Testis (tissue), 2 donors: ENCODE measurements at regions not wholly inside any gene's neighbourhood (a gene's known extent, or its start where the extent isn't known, plus 50 kb on each side); places are given as distances from the start of the nearest gene placed in this dataset.

Source experiments
- DNase-seq: peaks from one replicate; pipeline ENCODE4 v3.0.0-alpha.2; 2019
- H3K27ac ChIP-seq, 2 donors: fragments of 200-600 bp; sonication (generic); one replicate each; pipeline ENCODE4 v1.5.1; 2019
- H3K27me3 ChIP-seq: fragments of 200-600 bp; sonication (generic); one replicate; pipeline ENCODE4 v1.5.1; 2019
- H3K36me3 ChIP-seq: fragments of 200-600 bp; sonication (generic); one replicate; pipeline ENCODE4 v1.5.1; 2017; ENCODE audit warnings: low read depth; ENCODE audit errors: missing control alignments
- H3K4me1 ChIP-seq: fragments of 200-600 bp; sonication (generic); one replicate; pipeline ENCODE4 v1.5.1; 2019
- H3K4me3 ChIP-seq, 2 donors: fragments of 200-600 bp; sonication (generic); one replicate each; pipeline ENCODE4 v1.5.1; 2017 to 2019
- H3K9me3 ChIP-seq: fragments of 200-600 bp; sonication (generic); one replicate; pipeline ENCODE4 v1.5.1; 2017
- POLR2A ChIP-seq: fragments of 450-650 bp; IDR thresholded peaks from one replicate; pipeline ENCODE4 v1.6.1; 2017; ENCODE audit warnings: antibody characterized with exemption, mild to moderate bottlenecking, moderate library complexity
- WGBS, 2 donors: methylation state at CpG; one replicate each; pipeline ENCODE4 v1.1.5; 2018; 5-methylcytosine and 5-hydroxymethylcytosine counted together
- intact Hi-C: fragments of 100-400 bp; cut with DNase I; formaldehyde crosslinking; loops from one replicate; pipeline ENCODE4 v1.15.1; 2023; ENCODE audit warnings: low total_unique reads
- TF ChIP-seq, protein P1 (sequence below), 3 experiments: fragments of 450-650 bp in 2 of 3; fragments of 200-600 bp in 1 of 3; sonication (generic) in 1 of 3; IDR thresholded peaks; one replicate each; pipeline ENCODE4 v1.5.1; 2016 to 2019; ENCODE audit warnings: antibody characterized with exemption in 3 of 3, mild to moderate bottlenecking in 2 of 3, moderate library complexity in 1 of 3

DNA sequence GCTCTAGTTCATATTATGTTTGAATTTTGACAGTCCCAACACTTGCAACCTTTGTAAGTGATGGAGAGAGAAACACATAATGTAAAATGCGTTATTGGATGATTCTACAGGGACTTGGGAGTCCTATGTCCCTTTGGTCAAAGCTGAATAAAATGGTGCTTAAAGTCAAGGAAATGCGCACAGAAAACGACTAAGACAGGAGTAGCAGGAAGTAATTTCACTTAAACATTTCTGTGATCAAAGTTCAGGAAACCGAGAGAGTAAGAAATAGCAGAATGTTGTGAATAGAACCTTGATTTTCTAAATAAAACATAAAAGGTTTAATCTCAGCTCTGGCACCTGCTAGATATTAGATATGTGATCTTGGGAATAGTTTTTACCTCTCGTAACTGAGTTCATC is 2339.2 kb downstream of the MAT2B start:
- intact Hi-C loops, result no loop called here

DNA sequence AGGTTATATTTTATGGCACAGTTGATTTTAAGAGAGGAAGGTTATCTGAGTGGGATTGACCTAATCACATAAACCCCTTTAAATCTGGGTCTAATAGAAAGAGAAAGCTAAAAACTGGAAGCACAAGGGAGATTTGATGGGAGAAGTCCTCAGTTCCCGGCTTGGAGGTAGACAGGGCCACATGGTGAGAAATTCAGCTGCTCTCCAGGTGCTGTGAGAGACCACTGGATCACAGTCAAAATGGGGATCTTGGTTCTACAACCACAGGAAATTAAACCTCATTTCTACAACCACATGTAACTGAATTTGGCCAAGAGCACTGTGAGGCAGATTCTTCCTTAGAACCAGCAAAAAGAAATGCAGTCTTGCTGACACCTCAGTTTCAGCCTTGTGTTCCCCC is 2352.7 kb downstream of the MAT2B start:
- H3K27me3 ChIP-seq, result no peaks in the 10 kb centered on the region
- WGBS, 2 donors, result 89 to 100% methylated on average over 1 of the region's 1 CpG

More for the DNA sequence above, 2339.2 kb downstream of the MAT2B start:
- Histone ChIP-seq H3K27me3 (no peaks in the 10 kb centered on the region), H3K4me3 (no peak overlapping the region), H3K4me1 (no peaks in the 10 kb centered on the region), H3K36me3 (no peaks in the 10 kb centered on the region), H3K9me3 (no peaks in the 10 kb centered on the region), H3K27ac (no peak overlapping the region)
- 85 to 86% methylated on average over 5 of the region's 5 CpGs for WGBS, 2 donors
- no peak for DNase-seq
- TF ChIP-seq, protein P1, sequence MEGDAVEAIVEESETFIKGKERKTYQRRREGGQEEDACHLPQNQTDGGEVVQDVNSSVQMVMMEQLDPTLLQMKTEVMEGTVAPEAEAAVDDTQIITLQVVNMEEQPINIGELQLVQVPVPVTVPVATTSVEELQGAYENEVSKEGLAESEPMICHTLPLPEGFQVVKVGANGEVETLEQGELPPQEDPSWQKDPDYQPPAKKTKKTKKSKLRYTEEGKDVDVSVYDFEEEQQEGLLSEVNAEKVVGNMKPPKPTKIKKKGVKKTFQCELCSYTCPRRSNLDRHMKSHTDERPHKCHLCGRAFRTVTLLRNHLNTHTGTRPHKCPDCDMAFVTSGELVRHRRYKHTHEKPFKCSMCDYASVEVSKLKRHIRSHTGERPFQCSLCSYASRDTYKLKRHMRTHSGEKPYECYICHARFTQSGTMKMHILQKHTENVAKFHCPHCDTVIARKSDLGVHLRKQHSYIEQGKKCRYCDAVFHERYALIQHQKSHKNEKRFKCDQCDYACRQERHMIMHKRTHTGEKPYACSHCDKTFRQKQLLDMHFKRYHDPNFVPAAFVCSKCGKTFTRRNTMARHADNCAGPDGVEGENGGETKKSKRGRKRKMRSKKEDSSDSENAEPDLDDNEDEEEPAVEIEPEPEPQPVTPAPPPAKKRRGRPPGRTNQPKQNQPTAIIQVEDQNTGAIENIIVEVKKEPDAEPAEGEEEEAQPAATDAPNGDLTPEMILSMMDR (IDR thresholded peaks at IDR 0.05), result no peak
- no peak for TF ChIP-seq POLR2A

DNA sequence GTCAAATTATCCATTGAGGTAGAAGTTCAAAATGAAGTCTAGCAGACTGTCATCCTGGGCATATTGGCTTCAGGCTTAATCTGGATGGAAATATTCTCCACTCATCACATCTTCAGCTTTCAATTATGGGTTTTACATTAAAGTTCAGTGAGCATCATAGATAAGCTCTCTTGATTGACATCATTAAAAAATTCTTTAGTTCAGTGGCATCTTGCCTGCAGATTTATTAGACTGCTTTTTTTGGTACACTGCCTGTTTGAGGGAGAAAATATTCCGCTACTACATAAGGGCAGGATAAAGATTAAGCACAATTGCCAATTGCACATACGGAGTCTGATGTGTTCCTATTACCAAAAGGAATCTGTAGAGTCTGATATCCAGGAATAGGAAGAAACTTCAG is 2353.8 kb downstream of the MAT2B start:
- no peak for DNase-seq
- intact Hi-C loops, result no loop called here
- Histone ChIP-seq H3K27ac (no peak overlapping the region), H3K9me3 (no peaks in the 10 kb centered on the region), H3K27me3 (no peaks in the 10 kb centered on the region), H3K36me3 (no peaks in the 10 kb centered on the region), H3K4me3 (no peak overlapping the region), H3K4me1 (no peaks in the 10 kb centered on the region)
- WGBS, 2 donors, result 83 to 86% methylated on average over 2 of the region's 2 CpGs
- TF ChIP-seq, protein P1 (IDR thresholded peaks at IDR 0.05), result no peak
- TF ChIP-seq POLR2A, result no peak

More for the DNA sequence above, 2352.7 kb downstream of the MAT2B start:
- Histone ChIP-seq H3K4me1 (no peaks in the 10 kb centered on the region), H3K27ac (no peak overlapping the region), H3K36me3 (no peaks in the 10 kb centered on the region), H3K9me3 (no peaks in the 10 kb centered on the region), H3K4me3 (no peak overlapping the region)
- no peak for DNase-seq
- TF ChIP-seq POLR2A, result no peak
- TF ChIP-seq, protein P1 (IDR thresholded peaks at IDR 0.05), result no peak
- intact Hi-C loops, result no loop called here

DNA sequence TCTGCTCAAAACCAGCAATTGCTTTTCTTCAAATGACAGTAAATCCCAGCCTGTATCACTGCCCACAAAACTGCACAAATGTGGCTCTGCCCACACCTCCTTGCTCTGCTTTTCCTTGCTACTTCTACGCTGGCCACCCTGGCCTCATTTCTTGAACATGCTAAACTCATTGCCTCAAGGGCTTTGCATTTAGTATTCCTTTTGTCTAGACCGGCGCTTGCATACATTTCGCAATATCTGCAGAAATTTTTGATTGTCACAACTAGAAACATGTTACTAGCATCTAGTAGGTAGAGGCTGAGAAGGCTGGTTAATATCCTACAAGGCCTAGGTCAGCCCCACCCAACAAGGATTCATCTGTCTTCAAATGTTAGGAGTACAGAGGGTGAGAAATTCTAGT is 2357.8 kb downstream of the MAT2B start:
- H3K36me3 ChIP-seq, result no peaks in the 10 kb centered on the region
- no peak overlapping the region for H3K4me3 ChIP-seq
- intact Hi-C loops, result no loop called here
- no peaks in the 10 kb centered on the region for H3K4me1 ChIP-seq
- TF ChIP-seq POLR2A, result no peak
- TF ChIP-seq, protein P1 (IDR thresholded peaks at IDR 0.05), result no peak
- 76 to 88% methylated on average over 3 to 4 of the region's 4 CpGs for WGBS, 2 donors
- H3K9me3 ChIP-seq, result no peaks in the 10 kb centered on the region
- DNase-seq, result no peak
- no peaks in the 10 kb centered on the region for H3K27me3 ChIP-seq
- H3K27ac ChIP-seq, result no peak overlapping the region

DNA sequence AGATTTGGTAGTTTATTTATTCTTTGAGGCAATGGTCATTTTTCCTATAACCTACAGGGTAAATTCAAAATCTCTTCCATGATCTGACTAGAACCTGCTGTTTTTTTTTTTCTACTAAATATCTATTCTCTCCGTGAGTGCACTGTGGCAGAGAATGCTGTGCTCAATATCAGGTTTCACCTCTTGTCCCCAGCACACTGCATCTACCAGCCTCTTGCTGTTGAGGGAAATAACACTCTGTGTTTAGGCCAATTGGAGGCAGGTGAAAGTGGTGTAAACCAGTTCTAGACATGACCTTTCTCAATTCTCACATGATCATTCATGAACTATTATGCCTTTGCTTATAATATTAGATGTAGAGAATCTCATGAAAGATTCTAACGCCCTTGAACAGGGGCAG is 2365.9 kb downstream of the MAT2B start:
- Histone ChIP-seq H3K36me3 (no peaks in the 10 kb centered on the region), H3K4me3 (no peak overlapping the region), H3K27me3 (no peaks in the 10 kb centered on the region), H3K4me1 (no peaks in the 10 kb centered on the region), H3K27ac (no peak overlapping the region), H3K9me3 (no peaks in the 10 kb centered on the region)
- no peak for DNase-seq
- intact Hi-C loops, result no loop called here
- TF ChIP-seq, protein P1 (IDR thresholded peaks at IDR 0.05), result no peak
- no peak for TF ChIP-seq POLR2A
- 77 to 83% methylated on average over 2 of the region's 2 CpGs for WGBS, 2 donors
